Effector memory CD4-positive, alpha-beta T cell (primary cell): ENCODE measurements at regions not wholly inside any gene's neighbourhood (a gene's known extent, or its start where the extent isn't known, plus 50 kb on each side); places are given as distances from the start of the nearest gene placed in this dataset.

Experiments
- DNase-seq, 3 donors: peaks; one replicate each; pipeline ENCODE4 v3.0.0-alpha.2; 2020
- H3K27ac ChIP-seq: 2 replicates; pipeline ENCODE4 v1.7.0; 2013; ENCODE audit warnings: mild to moderate bottlenecking, low read length, moderate library complexity; ENCODE audit not compliant: insufficient read depth, poor library complexity, severe bottlenecking
- H3K27me3 ChIP-seq: replicated peaks from 2 replicates; pipeline ENCODE4 v1.7.0; 2013; ENCODE audit warnings: mild to moderate bottlenecking, low read length; ENCODE audit not compliant: insufficient read depth, control insufficient read depth, poor library complexity, severe bottlenecking
- H3K36me3 ChIP-seq: 2 replicates; pipeline ENCODE4 v1.7.0; 2013; ENCODE audit warnings: mild to moderate bottlenecking, low read length, moderate library complexity; ENCODE audit not compliant: control insufficient read depth, insufficient read depth
- H3K4me1 ChIP-seq: 2 replicates; pipeline ENCODE4 v1.7.0; 2013; ENCODE audit warnings: low read length, mild to moderate bottlenecking; ENCODE audit not compliant: control insufficient read depth, insufficient read depth, poor library complexity, severe bottlenecking
- H3K4me3 ChIP-seq: 2 replicates; pipeline ENCODE4 v1.7.0; 2013; ENCODE audit warnings: low read length, low read depth, mild to moderate bottlenecking; ENCODE audit not compliant: insufficient read depth, poor library complexity, severe bottlenecking
- H3K9me3 ChIP-seq: 2 replicates; pipeline ENCODE4 v1.7.0; 2013; ENCODE audit warnings: mild to moderate bottlenecking, low read length, moderate library complexity; ENCODE audit not compliant: control insufficient read depth

- H3K9me3 ChIP-seq, result no peaks in the 10 kb centered on the region
- no peak overlapping the region for H3K27ac ChIP-seq
- H3K27me3 ChIP-seq, result no peaks in the 10 kb centered on the region
- no peaks in the 10 kb centered on the region for H3K4me1 ChIP-seq
- H3K36me3 ChIP-seq, result no peaks in the 10 kb centered on the region
- H3K4me3 ChIP-seq, result no peak overlapping the region
- DNase-seq, result no peak
Observed at GRCh38 chr9:89662718-89663613, 58.2 kb downstream of the GADD45G start.

GRCh38 chr9:89663614-89663970, 58.8 kb downstream of the GADD45G start:
- no peaks in the 10 kb centered on the region for H3K36me3 ChIP-seq
- no peaks in the 10 kb centered on the region for H3K27me3 ChIP-seq
- no peak overlapping the region for H3K27ac ChIP-seq
- DNase-seq, result no peak
- H3K9me3 ChIP-seq, result no peaks in the 10 kb centered on the region
- no peak overlapping the region for H3K4me3 ChIP-seq
- H3K4me1 ChIP-seq, result no peaks in the 10 kb centered on the region

DNA sequence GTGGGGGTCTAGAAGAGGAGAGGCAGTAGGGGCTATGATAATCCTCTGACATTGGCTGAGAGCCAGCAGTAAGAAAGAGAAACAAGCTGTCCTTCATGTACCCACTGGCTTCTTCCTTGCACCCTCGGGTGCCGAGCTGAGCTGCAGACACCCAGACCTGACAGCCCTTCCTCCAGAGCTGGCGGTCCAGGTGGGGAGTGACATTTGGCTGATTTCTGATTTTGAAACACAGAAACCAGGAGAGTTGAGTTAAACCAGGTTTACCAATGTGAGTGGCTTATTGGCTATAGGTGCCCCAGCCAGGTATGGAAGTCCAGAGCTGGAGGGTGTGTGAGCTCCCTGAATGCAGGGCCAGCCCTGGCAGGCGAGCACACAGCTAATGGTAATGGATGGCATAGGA, 59.2 kb downstream of the GADD45G start:
- Histone ChIP-seq H3K27me3 (no peaks in the 10 kb centered on the region), H3K9me3 (no peaks in the 10 kb centered on the region), H3K4me1 (no peaks in the 10 kb centered on the region), H3K4me3 (no peak overlapping the region), H3K36me3 (no peaks in the 10 kb centered on the region), H3K27ac (no peak overlapping the region)
- DNase-seq, result no peak

GRCh38 chr9:89664896-89665329, 60.1 kb downstream of the GADD45G start:
- DNase-seq, result no peak
- Histone ChIP-seq H3K4me1 (no peaks in the 10 kb centered on the region), H3K9me3 (no peaks in the 10 kb centered on the region), H3K27me3 (no peaks in the 10 kb centered on the region), H3K27ac (no peak overlapping the region), H3K4me3 (no peak overlapping the region), H3K36me3 (no peaks in the 10 kb centered on the region)

DNA sequence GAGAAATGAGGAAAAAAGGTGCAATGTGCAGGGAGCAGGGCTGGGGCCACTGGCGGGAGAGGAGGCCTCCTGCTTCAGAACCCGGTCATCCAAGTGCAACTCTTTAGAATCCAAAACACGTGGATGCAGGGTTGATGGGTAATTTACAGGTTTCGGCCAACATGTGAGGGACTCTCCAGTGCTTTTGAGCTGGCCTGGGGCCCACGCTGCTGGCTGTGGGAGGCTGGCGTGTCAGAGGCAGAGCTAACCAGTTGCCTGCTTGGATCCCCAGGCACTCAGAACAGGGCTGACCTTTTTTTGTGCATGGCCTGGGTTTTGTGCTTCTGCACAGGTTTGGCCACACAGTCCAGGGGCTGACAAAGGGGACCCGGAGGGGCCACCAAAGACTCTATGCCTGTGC, 61.6 kb downstream of the GADD45G start:
- no peaks in the 10 kb centered on the region for H3K9me3 ChIP-seq
- H3K4me3 ChIP-seq, result no peak overlapping the region
- no peak for DNase-seq
- no peaks in the 10 kb centered on the region for H3K4me1 ChIP-seq
- no peaks in the 10 kb centered on the region for H3K27me3 ChIP-seq
- no peak overlapping the region for H3K27ac ChIP-seq
- no peaks in the 10 kb centered on the region for H3K36me3 ChIP-seq

DNA sequence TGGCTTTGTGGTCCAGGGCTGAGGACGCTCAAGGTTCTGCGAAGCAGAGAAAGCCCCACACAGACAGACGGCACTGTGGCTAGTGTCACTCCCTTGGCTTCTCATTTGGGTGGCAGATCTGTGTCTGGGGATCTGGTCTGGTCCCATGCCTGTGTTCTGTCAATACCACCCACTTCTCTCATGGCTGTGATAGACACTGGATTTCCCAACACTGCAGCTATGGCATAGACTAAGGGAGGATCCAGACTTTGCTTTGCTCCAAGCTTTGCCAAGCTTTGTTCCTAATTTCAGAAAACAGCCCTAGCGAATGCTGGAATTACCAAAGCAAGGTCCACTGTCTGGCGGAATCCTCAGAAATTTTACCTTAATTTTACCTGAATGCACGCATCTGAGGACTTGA, 62.1 kb downstream of the GADD45G start:
- Histone ChIP-seq H3K4me3 (no peak overlapping the region), H3K9me3 (no peaks in the 10 kb centered on the region), H3K27me3 (no peaks in the 10 kb centered on the region), H3K4me1 (no peaks in the 10 kb centered on the region), H3K27ac (no peak overlapping the region), H3K36me3 (no peaks in the 10 kb centered on the region)
- DNase-seq, result no peak

GRCh38 chr9:89667726-89668125, 62.9 kb downstream of the GADD45G start:
- Histone ChIP-seq H3K9me3 (no peaks in the 10 kb centered on the region), H3K4me3 (no peak overlapping the region), H3K4me1 (no peaks in the 10 kb centered on the region), H3K27me3 (no peaks in the 10 kb centered on the region), H3K27ac (no peak overlapping the region), H3K36me3 (no peaks in the 10 kb centered on the region)
- DNase-seq, result no peak

- H3K27me3 ChIP-seq, result no peaks in the 10 kb centered on the region
- H3K27ac ChIP-seq, result no peak overlapping the region
- H3K4me1 ChIP-seq, result no peaks in the 10 kb centered on the region
- H3K4me3 ChIP-seq, result no peak overlapping the region
- DNase-seq, result no peak
- H3K36me3 ChIP-seq, result no peaks in the 10 kb centered on the region
- no peaks in the 10 kb centered on the region for H3K9me3 ChIP-seq
Observed at GRCh38 chr9:89668216-89668865, 63.5 kb downstream of the GADD45G start.

- H3K4me3 ChIP-seq, result no peak overlapping the region
- H3K27ac ChIP-seq, result no peak overlapping the region
- no peak for DNase-seq
- H3K27me3 ChIP-seq, result no peaks in the 10 kb centered on the region
- H3K4me1 ChIP-seq, result no peaks in the 10 kb centered on the region
- H3K9me3 ChIP-seq, result no peaks in the 10 kb centered on the region
- H3K36me3 ChIP-seq, result no peaks in the 10 kb centered on the region
Observed at GRCh38 chr9:89668866-89669246, 64.0 kb downstream of the GADD45G start.

DNA sequence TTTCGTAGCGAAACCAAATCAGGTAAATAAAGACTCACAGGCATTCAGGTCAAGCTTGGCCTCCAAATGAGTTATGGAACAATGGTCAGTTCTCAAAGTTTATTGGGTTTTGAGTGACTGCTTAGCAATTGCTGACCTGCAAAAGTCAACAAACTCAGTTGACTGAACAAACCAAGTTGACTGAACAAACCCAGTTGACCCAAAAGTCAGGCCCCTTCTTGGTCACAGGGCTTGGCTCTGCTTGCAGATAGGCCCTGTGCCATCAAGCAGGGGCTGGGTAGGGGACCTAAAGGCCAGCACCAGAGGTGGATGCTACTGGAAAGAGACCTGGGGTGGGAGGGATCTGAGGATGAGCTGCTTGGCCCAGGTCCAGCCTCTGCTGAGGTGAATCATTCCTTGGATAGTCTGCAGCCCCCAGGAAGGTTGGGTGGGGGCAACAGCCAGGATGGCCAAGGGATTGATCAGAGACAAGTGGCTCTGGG, 64.6 kb downstream of the GADD45G start:
- Histone ChIP-seq H3K27me3 (no peaks in the 10 kb centered on the region), H3K27ac (no peak overlapping the region), H3K36me3 (no peaks in the 10 kb centered on the region), H3K4me3 (no peak overlapping the region), H3K4me1 (no peaks in the 10 kb centered on the region), H3K9me3 (no peaks in the 10 kb centered on the region)
- DNase-seq, result no peak
